Mucosa of rectum (tissue), 2 donors: ENCODE measurements at regions not wholly inside any gene's neighbourhood (a gene's known extent, or its start where the extent isn't known, plus 50 kb on each side); places are given as distances from the start of the nearest gene placed in this dataset.

Source experiments
- H3K27ac ChIP-seq, 2 donors: one replicate each; pipeline ENCODE4 v1.7.0; 2013; ENCODE audit warnings: inconsistent platforms in 2 of 2, low read depth in 2 of 2, low read length in 2 of 2
- H3K27me3 ChIP-seq, 2 donors: one replicate each; pipeline ENCODE4 v1.7.0; 2013; ENCODE audit warnings: low read length in 2 of 2; ENCODE audit not compliant: control insufficient read depth in 2 of 2, insufficient read depth in 2 of 2
- H3K36me3 ChIP-seq, 2 donors: one replicate each; pipeline ENCODE4 v1.7.0; 2013; ENCODE audit warnings: low read length in 2 of 2; ENCODE audit not compliant: control insufficient read depth in 2 of 2, insufficient read depth in 2 of 2
- H3K4me1 ChIP-seq, 2 donors: one replicate each; pipeline ENCODE4 v1.7.0; 2013; ENCODE audit warnings: low read length in 2 of 2, mild to moderate bottlenecking in 1 of 2; ENCODE audit not compliant: control insufficient read depth in 2 of 2, insufficient read depth in 2 of 2
- H3K4me3 ChIP-seq, 2 donors: one replicate each; pipeline ENCODE4 v1.7.0; 2013; ENCODE audit warnings: low read length in 2 of 2
- H3K9ac ChIP-seq, 2 donors: one replicate each; pipeline ENCODE4 v1.7.0; 2013; ENCODE audit warnings: low read length in 2 of 2, low read depth in 1 of 2, mild to moderate bottlenecking in 1 of 2
- H3K9me3 ChIP-seq, 2 donors: one replicate each; pipeline ENCODE4 v1.7.0; 2013; ENCODE audit warnings: low read length in 2 of 2; ENCODE audit not compliant: control insufficient read depth in 2 of 2
- donor health status: healthy.
- donor health status: Normal muscosa, but diverticular disease.

GRCh38 chrX:3166670-3167455 lies 125.6 kb downstream of the ARSF start:
- no peaks in the 10 kb centered on the region for H3K27me3 ChIP-seq
- no peaks in the 10 kb centered on the region for H3K36me3 ChIP-seq
- no peak overlapping the region for H3K27ac ChIP-seq
- no peaks in the 10 kb centered on the region for H3K9me3 ChIP-seq
- H3K4me3 ChIP-seq: no peak overlapping the region
- no peak overlapping the region for H3K9ac ChIP-seq
- no peaks in the 10 kb centered on the region for H3K4me1 ChIP-seq

GRCh38 chrX:3165808-3166207 lies 124.5 kb downstream of the ARSF start:
- no peaks in the 10 kb centered on the region for H3K27me3 ChIP-seq
- no peak overlapping the region for H3K27ac ChIP-seq
- no peak overlapping the region for H3K4me3 ChIP-seq
- no peaks in the 10 kb centered on the region for H3K9me3 ChIP-seq
- no peaks in the 10 kb centered on the region for H3K36me3 ChIP-seq
- no peaks in the 10 kb centered on the region for H3K4me1 ChIP-seq
- no peak overlapping the region for H3K9ac ChIP-seq
